ENCODE measurements at regions not wholly inside any gene's neighbourhood (a gene's known extent, or its start where the extent isn't known, plus 50 kb on each side); places are given as distances from the start of the nearest gene placed in this dataset.

DNA sequence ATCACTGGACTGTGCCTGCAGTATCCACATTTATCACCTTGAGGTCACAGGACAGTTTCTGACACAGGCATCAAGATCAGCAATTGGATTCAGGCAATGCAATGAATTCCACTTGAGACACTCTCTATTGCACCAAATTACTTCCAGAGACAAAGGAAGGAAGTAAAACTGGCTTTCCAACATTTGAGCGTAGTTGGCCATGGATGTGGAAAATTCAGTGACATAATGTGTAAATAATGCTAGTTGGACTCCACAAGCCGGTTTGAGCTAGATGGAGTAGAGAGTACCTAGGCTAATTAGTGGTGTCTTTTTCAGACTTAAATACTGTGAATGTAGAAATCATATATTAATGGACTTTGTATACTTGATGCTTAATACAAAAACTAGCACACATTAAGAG, 168.3 kb upstream of the SYT1 start:
- no peaks in the 10 kb centered on the region for H3K9me3 ChIP-seq (replicated peaks; ENCODE audit: control insufficient read depth, insufficient read depth, low read length)
- no peaks in the 10 kb centered on the region for H3K27me3 ChIP-seq (ENCODE audit: control insufficient read depth in 2 of 2, insufficient read depth in 2 of 2, low read length in 2 of 2)
- H3K9me1 ChIP-seq (replicated peaks; ENCODE audit: control insufficient read depth, extremely low read depth, insufficient read depth, low read length) = no peaks in the 10 kb centered on the region
- H2AFZ ChIP-seq (ENCODE audit: low read depth, low read length) = no peak overlapping the region
- H3K9ac ChIP-seq (replicated peaks; ENCODE audit: extremely low read depth, insufficient read depth, low read length) = no peak overlapping the region
- ChIA-PET POLR2A (no interaction called here), CTCF (no interaction called here)
- dilution Hi-C loops (cut with MboI; ENCODE audit: extremely low pct_ligation_motif_present, low sequenced_read_pairs) = no loop called here
- H3K36me3 ChIP-seq (ENCODE audit: control insufficient read depth in 2 of 2, extremely low read depth in 1 of 2, insufficient read depth in 2 of 2, low read length in 2 of 2) = no peaks in the 10 kb centered on the region
- H4K20me1 ChIP-seq (replicated peaks; ENCODE audit: control insufficient read depth, extremely low read depth, insufficient read depth, low read length) = no peaks in the 10 kb centered on the region
- no peak for DNase-seq (ENCODE audit: low read depth, low spot score)
- H3K4me3 ChIP-seq (replicated peaks in 1 of 3; ENCODE audit: insufficient read depth in 1 of 3, low read depth in 1 of 3, low read length in 3 of 3) = no peak overlapping the region
- no peak overlapping the region for H3K27ac ChIP-seq (ENCODE audit: insufficient read depth, low read depth, low read length)
- no peaks in the 10 kb centered on the region for H3K79me2 ChIP-seq (ENCODE audit: control insufficient read depth, insufficient read depth, low read length)
- intact Hi-C loops (cut with micrococcal nuclease) = no loop called here
- no peak overlapping the region for H3K4me2 ChIP-seq (ENCODE audit: insufficient read depth, low read length)
- no peak for FAIRE-seq
- BruUV-seq (replicated peaks) = no TSS peak
- TF ChIP-seq GATA2 (IDR thresholded peaks at IDR 0.05; ENCODE audit: insufficient read depth, insufficient read length, low read depth, low read length) (no peak), FOS (IDR thresholded peaks at IDR 0.05; ENCODE audit: borderline replicate concordance, insufficient read depth, low read length) (no peak), EZH2 (IDR thresholded peaks at IDR 0.05; ENCODE audit: borderline replicate concordance, low read depth, low read length, severe bottlenecking) (no peak), POLR2A (IDR thresholded peaks at IDR 0.05; ENCODE audit: low read depth, low read length) (no peak), MAX (IDR thresholded peaks at IDR 0.05; ENCODE audit: insufficient read depth, insufficient read length) (no peak), JUN (IDR thresholded peaks at IDR 0.05; ENCODE audit: borderline replicate concordance, insufficient read depth, insufficient read length, low read depth) (no peak), POLR2AphosphoS5 (IDR thresholded peaks at IDR 0.05; ENCODE audit: insufficient read depth, low read depth, low read length) (no peak)
- TF ChIP-seq, protein P1, sequence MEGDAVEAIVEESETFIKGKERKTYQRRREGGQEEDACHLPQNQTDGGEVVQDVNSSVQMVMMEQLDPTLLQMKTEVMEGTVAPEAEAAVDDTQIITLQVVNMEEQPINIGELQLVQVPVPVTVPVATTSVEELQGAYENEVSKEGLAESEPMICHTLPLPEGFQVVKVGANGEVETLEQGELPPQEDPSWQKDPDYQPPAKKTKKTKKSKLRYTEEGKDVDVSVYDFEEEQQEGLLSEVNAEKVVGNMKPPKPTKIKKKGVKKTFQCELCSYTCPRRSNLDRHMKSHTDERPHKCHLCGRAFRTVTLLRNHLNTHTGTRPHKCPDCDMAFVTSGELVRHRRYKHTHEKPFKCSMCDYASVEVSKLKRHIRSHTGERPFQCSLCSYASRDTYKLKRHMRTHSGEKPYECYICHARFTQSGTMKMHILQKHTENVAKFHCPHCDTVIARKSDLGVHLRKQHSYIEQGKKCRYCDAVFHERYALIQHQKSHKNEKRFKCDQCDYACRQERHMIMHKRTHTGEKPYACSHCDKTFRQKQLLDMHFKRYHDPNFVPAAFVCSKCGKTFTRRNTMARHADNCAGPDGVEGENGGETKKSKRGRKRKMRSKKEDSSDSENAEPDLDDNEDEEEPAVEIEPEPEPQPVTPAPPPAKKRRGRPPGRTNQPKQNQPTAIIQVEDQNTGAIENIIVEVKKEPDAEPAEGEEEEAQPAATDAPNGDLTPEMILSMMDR (IDR thresholded peaks at IDR 0.05; ENCODE audit: extremely low read depth in 1 of 2, insufficient read depth in 1 of 2, low read depth in 1 of 2, low read length in 2 of 2) = no peak
- peaks cover 4% of the 10 kb centered on the region for H3K4me1 ChIP-seq (ENCODE audit: control insufficient read depth, extremely low read depth, insufficient read depth, low read length)
